Uterus (tissue), 3 donors: ENCODE measurements at regions not wholly inside any gene's neighbourhood (a gene's known extent, or its start where the extent isn't known, plus 50 kb on each side); places are given as distances from the start of the nearest gene placed in this dataset.

Experiments used
- DNase-seq, 2 donors: peaks; one replicate each; pipeline ENCODE4 v3.0.0-alpha.2; 2019 to 2020
- H3K27ac ChIP-seq, 2 donors: fragments of 200-600 bp; sonication (generic); 1 replicate in 1 of 2; 2 replicates in 1 of 2; pipeline ENCODE4 v1.5.1; 2016 to 2018
- H3K27me3 ChIP-seq, 2 donors: fragments of 200-600 bp; sonication (generic); one replicate each; pipeline ENCODE4 v1.5.1; 2018 to 2019; ENCODE audit warnings: control low read depth in 1 of 2
- H3K36me3 ChIP-seq, 2 donors: fragments of 200-600 bp; sonication (generic); one replicate each; pipeline ENCODE4 v1.5.1; 2019; ENCODE audit warnings: control low read depth in 1 of 2
- H3K4me1 ChIP-seq, 2 donors: fragments of 200-600 bp; sonication (generic); one replicate each; pipeline ENCODE4 v1.5.1; 2018 to 2019; ENCODE audit warnings: control low read depth in 1 of 2
- H3K4me3 ChIP-seq, 2 donors: fragments of 200-600 bp; sonication (generic); 1 replicate in 1 of 2; 2 replicates in 1 of 2; pipeline ENCODE4 v1.5.1; 2018 to 2019; ENCODE audit warnings: mild to moderate bottlenecking in 1 of 2
- H3K9me3 ChIP-seq, 2 donors: fragments of 200-600 bp; sonication (generic); one replicate each; pipeline ENCODE4 v1.5.1; 2019; ENCODE audit warnings: control low read depth in 1 of 2
- CTCF ChIP-seq, 4 experiments: fragments of 200-600 bp in 2 of 4; fragments of 450-650 bp in 2 of 4; sonication (generic) in 2 of 4; IDR thresholded peaks; one replicate each; pipeline ENCODE4 v1.5.1; 2016 to 2019; ENCODE audit warnings: antibody characterized with exemption in 4 of 4, mild to moderate bottlenecking in 2 of 4, moderate library complexity in 1 of 4
- POLR2A ChIP-seq, 2 donors: fragments of 450-650 bp; IDR thresholded peaks; one replicate each; pipeline ENCODE4 v1.6.1; 2016; ENCODE audit warnings: antibody characterized with exemption in 2 of 2, mild to moderate bottlenecking in 1 of 2, moderate library complexity in 1 of 2
- intact Hi-C: fragments of 100-400 bp; cut with DNase I; formaldehyde crosslinking; loops from one replicate; pipeline ENCODE4 v1.15.1; 2023; ENCODE audit warnings: low total_unique reads
- donor health status: DM: yes; HTN: yes; CAD: no.

GRCh38 chr2:226142463-226142862, 657.2 kb downstream of the IRS1 start:
- H3K27ac ChIP-seq, result no peak overlapping the region
- H3K4me1 ChIP-seq, result no peaks in the 10 kb centered on the region
- no peaks in the 10 kb centered on the region for H3K27me3 ChIP-seq
- no peaks in the 10 kb centered on the region for H3K36me3 ChIP-seq
- H3K4me3 ChIP-seq, result no peak overlapping the region
- intact Hi-C loops, result no loop called here
- H3K9me3 ChIP-seq, result no peaks in the 10 kb centered on the region
- DNase-seq, result no peak
- TF ChIP-seq CTCF (IDR thresholded peaks at IDR 0.05), result no peak
- no peak for TF ChIP-seq POLR2A (IDR thresholded peaks at IDR 0.05)

GRCh38 chr2:226140594-226140993, 659.0 kb downstream of the IRS1 start:
- TF ChIP-seq CTCF (IDR thresholded peaks at IDR 0.05) (no peak), POLR2A (IDR thresholded peaks at IDR 0.05) (no peak)
- Histone ChIP-seq H3K4me1 (no peaks in the 10 kb centered on the region), H3K9me3 (no peaks in the 10 kb centered on the region), H3K4me3 (no peak overlapping the region), H3K27ac (no peak overlapping the region), H3K36me3 (no peaks in the 10 kb centered on the region), H3K27me3 (no peaks in the 10 kb centered on the region)
- intact Hi-C loops, result no loop called here
- DNase-seq, result no peak

GRCh38 chr2:226139759-226140158, 659.9 kb downstream of the IRS1 start:
- DNase-seq, result no peak
- no peak overlapping the region for H3K27ac ChIP-seq
- no peaks in the 10 kb centered on the region for H3K36me3 ChIP-seq
- no peaks in the 10 kb centered on the region for H3K9me3 ChIP-seq
- TF ChIP-seq POLR2A (IDR thresholded peaks at IDR 0.05), result no peak
- TF ChIP-seq CTCF (IDR thresholded peaks at IDR 0.05), result no peak
- H3K4me1 ChIP-seq, result no peaks in the 10 kb centered on the region
- intact Hi-C loops, result no loop called here
- H3K4me3 ChIP-seq, result no peak overlapping the region
- H3K27me3 ChIP-seq, result no peaks in the 10 kb centered on the region

GRCh38 chr2:226137201-226137811, 662.3 kb downstream of the IRS1 start:
- no peaks in the 10 kb centered on the region for H3K36me3 ChIP-seq
- no peaks in the 10 kb centered on the region for H3K4me1 ChIP-seq
- H3K4me3 ChIP-seq, result no peak overlapping the region
- H3K27me3 ChIP-seq, result no peaks in the 10 kb centered on the region
- TF ChIP-seq POLR2A (IDR thresholded peaks at IDR 0.05) (no peak), CTCF (IDR thresholded peaks at IDR 0.05) (no peak)
- no peak for DNase-seq
- intact Hi-C loops, result no loop called here
- no peak overlapping the region for H3K27ac ChIP-seq
- H3K9me3 ChIP-seq, result no peaks in the 10 kb centered on the region

- H3K27ac ChIP-seq, result no peak overlapping the region
- H3K36me3 ChIP-seq, result no peaks in the 10 kb centered on the region
- intact Hi-C loops, result no loop called here
- no peak for DNase-seq
- no peaks in the 10 kb centered on the region for H3K27me3 ChIP-seq
- H3K9me3 ChIP-seq, result no peaks in the 10 kb centered on the region
- TF ChIP-seq CTCF (IDR thresholded peaks at IDR 0.05), result no peak
- TF ChIP-seq POLR2A (IDR thresholded peaks at IDR 0.05), result no peak
- no peaks in the 10 kb centered on the region for H3K4me1 ChIP-seq
- no peak overlapping the region for H3K4me3 ChIP-seq
Observed at GRCh38 chr2:226136739-226137138, 662.9 kb downstream of the IRS1 start.
